SU-DHL-6 (cell line): ENCODE measurements at regions not wholly inside any gene's neighbourhood (a gene's known extent, or its start where the extent isn't known, plus 50 kb on each side); places are given as distances from the start of the nearest gene placed in this dataset.

Experiments used
- H2AFZ ChIP-seq: fragments of 200-600 bp; sonication (generic); 2 replicates; pipeline ENCODE4 v1.6.1; 2014; ENCODE audit warnings: low read depth, mild to moderate bottlenecking, moderate library complexity, mixed read lengths, antibody characterized with exemption, low read length; ENCODE audit not compliant: severe bottlenecking
- H3F3A ChIP-seq: fragments of 200-600 bp; shearing (Covaris generic); 2 replicates; pipeline ENCODE4 v1.6.0; 2016; ENCODE audit warnings: antibody characterized with exemption, mild to moderate bottlenecking; ENCODE audit not compliant: insufficient read depth
- H3K27ac ChIP-seq: fragments of 200-600 bp; sonication (generic); 2 replicates; pipeline ENCODE4 v1.5.1; 2016; ENCODE audit warnings: low read depth, mild to moderate bottlenecking, low read length, moderate library complexity, mixed read lengths
- H3K27me3 ChIP-seq: fragments of 200-600 bp; sonication (generic), shearing (Covaris generic); 2 replicates; pipeline ENCODE4 v1.6.0; 2014; ENCODE audit warnings: mild to moderate bottlenecking, low read length
- H3K36me3 ChIP-seq: fragments of 200-600 bp; sonication (generic); 2 replicates; pipeline ENCODE4 v1.6.1; 2014; ENCODE audit warnings: mild to moderate bottlenecking, low read length, mixed read lengths
- H3K4me2 ChIP-seq: fragments of 300-600, 200-600 bp; shearing (Covaris generic), sonication (generic); 2 replicates; pipeline ENCODE4 v1.6.0; 2014; ENCODE audit warnings: low read length, low read depth, mild to moderate bottlenecking; ENCODE audit not compliant: poor library complexity, severe bottlenecking
- H3K4me3 ChIP-seq: fragments of 200-600 bp; sonication (generic); 2 replicates; pipeline ENCODE4 v1.5.1; 2014; ENCODE audit warnings: antibody characterized with exemption, low read length, mild to moderate bottlenecking, mixed read lengths; ENCODE audit not compliant: insufficient read depth, poor library complexity, severe bottlenecking
- H3K79me2 ChIP-seq: fragments of 200-600 bp; sonication (generic); 2 replicates; pipeline ENCODE4 v1.6.1; 2014; ENCODE audit warnings: mild to moderate bottlenecking, low read length, moderate library complexity; ENCODE audit not compliant: insufficient read depth
- H3K9ac ChIP-seq: fragments of 200-600 bp; sonication (generic); 2 replicates; pipeline ENCODE4 v1.7.0; 2014; ENCODE audit warnings: mild to moderate bottlenecking, low read length
- H3K9me2 ChIP-seq: fragments of 200-600 bp; sonication (generic); replicated peaks from 2 replicates; pipeline ENCODE4 v1.6.1; 2014; ENCODE audit warnings: low read length; ENCODE audit not compliant: insufficient read depth
- H3K9me3 ChIP-seq: fragments of 200-600 bp; sonication (generic); 2 replicates; pipeline ENCODE4 v1.6.1; 2014; ENCODE audit warnings: low read length, mixed read lengths; ENCODE audit not compliant: insufficient read depth
- H4K20me1 ChIP-seq: fragments of 200-600 bp; sonication (generic); 2 replicates; pipeline ENCODE4 v1.6.1; 2014; ENCODE audit warnings: low read depth, mild to moderate bottlenecking, antibody characterized with exemption, low read length, moderate library complexity, mixed read lengths
- CTCF ChIP-seq: fragments of 200-600 bp; sonication (generic); IDR thresholded peaks from one replicate; pipeline ENCODE4 v1.5.1; 2017; ENCODE audit warnings: antibody characterized with exemption, mild to moderate bottlenecking, low read length, moderate library complexity; ENCODE audit not compliant: insufficient read depth, poor library complexity, severe bottlenecking
- EZH2phosphoT487 ChIP-seq: fragments of 200-600 bp; sonication (generic), shearing (Covaris generic); conservative IDR thresholded peaks from 2 replicates; pipeline ENCODE4 v1.6.1; 2018; ENCODE audit warnings: mild to moderate bottlenecking, antibody characterized with exemption, low read length, moderate library complexity, mixed read lengths

GRCh38 chr1:55272994-55273393, 57.8 kb upstream of the USP24 start:
- Histone ChIP-seq H3K4me3 (no peak overlapping the region), H3K4me2 (no peak overlapping the region), H3K79me2 (no peaks in the 10 kb centered on the region), H3F3A (no peaks in the 10 kb centered on the region), H3K27me3 (no peaks in the 10 kb centered on the region), H2AFZ (no peak overlapping the region), H3K36me3 (no peaks in the 10 kb centered on the region), H3K9me3 (no peaks in the 10 kb centered on the region), H4K20me1 (no peaks in the 10 kb centered on the region), H3K9me2 (no peaks in the 10 kb centered on the region), H3K9ac (no peak overlapping the region), H3K27ac (no peak overlapping the region)
- no peak for TF ChIP-seq CTCF
- TF ChIP-seq EZH2phosphoT487 = no peak
